ENCODE measurements at regions not wholly inside any gene's neighbourhood (a gene's known extent, or its start where the extent isn't known, plus 50 kb on each side); places are given as distances from the start of the nearest gene placed in this dataset.

GRCh38 chr16:74030000-74030706 is 266.5 kb upstream of the PSMD7 start:
- no peaks in the 10 kb centered on the region for H3K9me1 ChIP-seq (ENCODE audit: insufficient read depth, low read length)
- H2BK120ac ChIP-seq (ENCODE audit: low read depth, low read length): no peak overlapping the region
- H3K27me3 ChIP-seq (ENCODE audit: control insufficient read depth, insufficient read depth, low read length): no peaks in the 10 kb centered on the region; the same call in 1 of the 2 replicates
- no peak overlapping the region for H3K4ac ChIP-seq (ENCODE audit: low read depth, low read length)
- H2BK20ac ChIP-seq (ENCODE audit: low read depth, low read length): no peak overlapping the region
- no peak overlapping the region for H4K8ac ChIP-seq (ENCODE audit: low read depth in 2 of 2, low read length in 2 of 2)
- H4K5ac ChIP-seq (ENCODE audit: low read depth, low read length): no peak overlapping the region
- H3K4me3 ChIP-seq (ENCODE audit: insufficient read depth, low read depth, low read length): no peak overlapping the region
- H2BK15ac ChIP-seq (ENCODE audit: low read depth, low read length): no peak overlapping the region
- no peak overlapping the region for H3K14ac ChIP-seq (replicated peaks; ENCODE audit: low read depth, low read length)
- H2AK9ac ChIP-seq (replicated peaks; ENCODE audit: low read depth, low read length, poor library complexity): no peak overlapping the region
- H3K9ac ChIP-seq (ENCODE audit: low read depth, low read length): no peak overlapping the region
- TF ChIP-seq RCOR1 (IDR thresholded peaks at IDR 0.05; ENCODE audit: insufficient replicate concordance, low read length) (no peak), RFX5 (IDR thresholded peaks at IDR 0.05; ENCODE audit: low read depth, low read length) (no peak), MAZ (IDR thresholded peaks at IDR 0.05; ENCODE audit: borderline replicate concordance, low read depth, low read length) (no peak), CTCF (conservative IDR thresholded peaks at IDR 0.05; ENCODE audit: low read depth, low read length) (no peak), MAFK (IDR thresholded peaks at IDR 0.05; ENCODE audit: low read depth, low read length) (no peak)
- intact Hi-C loops (cut with micrococcal nuclease): loop anchor here (10.0 kb wide), 3 partner anchors 1565 to 1905 kb away; no protein-coding TSS in a partner anchor
- DNase-seq (no peak), ATAC-seq (ENCODE audit: low read depth) (no peak)
- in situ Hi-C loops (cut with MboI; ENCODE audit: low sequenced_read_pairs): no loop called here
- no peak overlapping the region for H2BK5ac ChIP-seq (ENCODE audit: low read depth, low read length, poor library complexity, severe bottlenecking)
- no peak overlapping the region for H2AK5ac ChIP-seq (ENCODE audit: low read depth, low read length)
- H2AFZ ChIP-seq (replicated peaks; ENCODE audit: low read length, poor library complexity): no peak overlapping the region
- no peak overlapping the region for H3K27ac ChIP-seq (ENCODE audit: insufficient read depth, low read length)
- ChIA-PET CTCF (no interaction called here), POLR2A (ENCODE audit: unreplicated experiment) (no interaction called here)
- H3K9me3 ChIP-seq (ENCODE audit: control insufficient read depth, insufficient read depth, low read length): no peaks in the 10 kb centered on the region
- BruUV-seq (replicated peaks): no TSS peak
- no peak overlapping the region for H4K91ac ChIP-seq (ENCODE audit: insufficient read depth, low read depth, low read length)
- no peaks in the 10 kb centered on the region for H3K79me1 ChIP-seq (ENCODE audit: low read depth in 1 of 2, low read length in 2 of 2)
- no peaks in the 10 kb centered on the region for H4K20me1 ChIP-seq (ENCODE audit: insufficient read depth, low read length)
- no peaks in the 10 kb centered on the region for H3K36me3 ChIP-seq (ENCODE audit: control insufficient read depth, insufficient read depth, low read length)
- no peak overlapping the region for H3K18ac ChIP-seq (ENCODE audit: low read depth, low read length)
- no peak overlapping the region for H3K56ac ChIP-seq (ENCODE audit: extremely low read depth, insufficient read depth, low read length)
- dilution Hi-C loops (cut with HindIII; ENCODE audit: low sequenced_read_pairs, unreplicated experiment): no loop called here
- no peak overlapping the region for H3K23ac ChIP-seq (ENCODE audit: low read depth, low read length)
- H3K4me2 ChIP-seq (ENCODE audit: low read depth, low read length): no peak overlapping the region
- H3K4me1 ChIP-seq (ENCODE audit: control insufficient read depth, insufficient read depth, low read length): no peaks in the 10 kb centered on the region
- WGBS, 2 experiments (ENCODE audit: extremely low coverage in 2 of 2, insufficient read length in 1 of 2): no CpG with 5 or more reads among the region's 10 CpGs
